ENCODE measurements at regions not wholly inside any gene's neighbourhood (a gene's known extent, or its start where the extent isn't known, plus 50 kb on each side); places are given as distances from the start of the nearest gene placed in this dataset.

DNA sequence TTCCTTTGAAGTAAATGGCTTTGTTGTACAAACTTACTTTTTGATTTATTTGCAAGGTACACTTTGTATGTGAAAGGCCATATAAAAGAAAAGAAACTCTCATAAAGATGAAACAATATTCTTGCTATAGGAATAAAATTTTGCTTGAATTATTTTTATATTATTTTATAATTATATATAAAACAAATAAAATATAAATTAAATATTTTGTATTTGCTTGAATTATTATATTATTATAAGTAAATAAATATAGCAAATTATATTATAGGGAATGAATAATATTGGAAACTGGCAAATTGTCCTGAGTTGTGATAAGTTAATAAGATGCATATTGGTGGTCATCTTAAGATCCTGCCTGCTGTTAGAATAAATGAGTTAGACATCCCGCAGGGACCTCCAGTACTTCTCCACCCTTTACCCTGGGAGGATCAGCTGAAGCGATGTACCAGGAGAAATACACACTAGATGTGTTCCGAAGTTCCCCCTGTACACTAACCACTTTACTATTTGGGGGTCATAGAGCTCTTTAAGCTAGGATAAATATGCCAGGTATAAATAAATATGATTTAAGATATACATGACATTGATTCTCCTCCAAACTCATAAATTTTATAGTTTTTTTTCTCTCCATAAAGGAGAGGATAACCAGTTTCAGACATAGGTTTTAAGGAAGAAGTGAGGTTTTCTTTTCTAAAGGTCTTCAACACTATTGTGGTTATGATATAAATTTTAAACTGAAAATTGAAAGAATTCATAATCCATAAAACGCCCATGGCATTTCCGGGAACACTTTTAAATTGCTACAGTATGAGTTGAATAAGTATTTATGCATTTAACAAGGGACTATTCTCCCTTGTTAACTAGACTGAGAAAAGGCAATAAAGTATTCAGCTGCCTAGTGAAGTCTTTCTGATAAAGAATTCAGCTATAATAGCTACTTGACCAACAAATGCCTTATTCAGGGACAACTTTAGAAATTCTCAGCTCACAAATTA, 486.3 kb upstream of the MARCKS start:
- TF ChIP-seq, protein P1, sequence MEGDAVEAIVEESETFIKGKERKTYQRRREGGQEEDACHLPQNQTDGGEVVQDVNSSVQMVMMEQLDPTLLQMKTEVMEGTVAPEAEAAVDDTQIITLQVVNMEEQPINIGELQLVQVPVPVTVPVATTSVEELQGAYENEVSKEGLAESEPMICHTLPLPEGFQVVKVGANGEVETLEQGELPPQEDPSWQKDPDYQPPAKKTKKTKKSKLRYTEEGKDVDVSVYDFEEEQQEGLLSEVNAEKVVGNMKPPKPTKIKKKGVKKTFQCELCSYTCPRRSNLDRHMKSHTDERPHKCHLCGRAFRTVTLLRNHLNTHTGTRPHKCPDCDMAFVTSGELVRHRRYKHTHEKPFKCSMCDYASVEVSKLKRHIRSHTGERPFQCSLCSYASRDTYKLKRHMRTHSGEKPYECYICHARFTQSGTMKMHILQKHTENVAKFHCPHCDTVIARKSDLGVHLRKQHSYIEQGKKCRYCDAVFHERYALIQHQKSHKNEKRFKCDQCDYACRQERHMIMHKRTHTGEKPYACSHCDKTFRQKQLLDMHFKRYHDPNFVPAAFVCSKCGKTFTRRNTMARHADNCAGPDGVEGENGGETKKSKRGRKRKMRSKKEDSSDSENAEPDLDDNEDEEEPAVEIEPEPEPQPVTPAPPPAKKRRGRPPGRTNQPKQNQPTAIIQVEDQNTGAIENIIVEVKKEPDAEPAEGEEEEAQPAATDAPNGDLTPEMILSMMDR (IDR thresholded peaks at IDR 0.05 in 2 of 3, conservative IDR thresholded peaks at IDR 0.05 in 1 of 3; ENCODE audit: borderline replicate concordance in 1 of 3, insufficient read depth in 1 of 3, low read depth in 2 of 3, low read length in 2 of 3) = no peak
- TF ChIP-seq, protein P2, sequence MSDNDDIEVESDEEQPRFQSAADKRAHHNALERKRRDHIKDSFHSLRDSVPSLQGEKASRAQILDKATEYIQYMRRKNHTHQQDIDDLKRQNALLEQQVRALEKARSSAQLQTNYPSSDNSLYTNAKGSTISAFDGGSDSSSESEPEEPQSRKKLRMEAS (IDR thresholded peaks at IDR 0.05) = no peak
- TF ChIP-seq POLR2A (IDR thresholded peaks at IDR 0.05; ENCODE audit: borderline replicate concordance, extremely low read depth, insufficient read depth, insufficient read length) (no peak), POLR2AphosphoS5 (IDR thresholded peaks at IDR 0.05; ENCODE audit: low read depth, low read length) (no peak), SP1 (IDR thresholded peaks at IDR 0.05; ENCODE audit: low read depth) (no peak), EZH2 (IDR thresholded peaks at IDR 0.05) (no peak), ZFX (IDR thresholded peaks at IDR 0.05) (no peak), CEBPB (IDR thresholded peaks at IDR 0.05; ENCODE audit: low read depth) (no peak), SIN3A (IDR thresholded peaks at IDR 0.05; ENCODE audit: low read depth) (no peak), RAD21 (IDR thresholded peaks at IDR 0.05; ENCODE audit: low read depth) (no peak), SRF (IDR thresholded peaks at IDR 0.05; ENCODE audit: low read depth) (no peak)
- TF ChIP-seq, protein P3, sequence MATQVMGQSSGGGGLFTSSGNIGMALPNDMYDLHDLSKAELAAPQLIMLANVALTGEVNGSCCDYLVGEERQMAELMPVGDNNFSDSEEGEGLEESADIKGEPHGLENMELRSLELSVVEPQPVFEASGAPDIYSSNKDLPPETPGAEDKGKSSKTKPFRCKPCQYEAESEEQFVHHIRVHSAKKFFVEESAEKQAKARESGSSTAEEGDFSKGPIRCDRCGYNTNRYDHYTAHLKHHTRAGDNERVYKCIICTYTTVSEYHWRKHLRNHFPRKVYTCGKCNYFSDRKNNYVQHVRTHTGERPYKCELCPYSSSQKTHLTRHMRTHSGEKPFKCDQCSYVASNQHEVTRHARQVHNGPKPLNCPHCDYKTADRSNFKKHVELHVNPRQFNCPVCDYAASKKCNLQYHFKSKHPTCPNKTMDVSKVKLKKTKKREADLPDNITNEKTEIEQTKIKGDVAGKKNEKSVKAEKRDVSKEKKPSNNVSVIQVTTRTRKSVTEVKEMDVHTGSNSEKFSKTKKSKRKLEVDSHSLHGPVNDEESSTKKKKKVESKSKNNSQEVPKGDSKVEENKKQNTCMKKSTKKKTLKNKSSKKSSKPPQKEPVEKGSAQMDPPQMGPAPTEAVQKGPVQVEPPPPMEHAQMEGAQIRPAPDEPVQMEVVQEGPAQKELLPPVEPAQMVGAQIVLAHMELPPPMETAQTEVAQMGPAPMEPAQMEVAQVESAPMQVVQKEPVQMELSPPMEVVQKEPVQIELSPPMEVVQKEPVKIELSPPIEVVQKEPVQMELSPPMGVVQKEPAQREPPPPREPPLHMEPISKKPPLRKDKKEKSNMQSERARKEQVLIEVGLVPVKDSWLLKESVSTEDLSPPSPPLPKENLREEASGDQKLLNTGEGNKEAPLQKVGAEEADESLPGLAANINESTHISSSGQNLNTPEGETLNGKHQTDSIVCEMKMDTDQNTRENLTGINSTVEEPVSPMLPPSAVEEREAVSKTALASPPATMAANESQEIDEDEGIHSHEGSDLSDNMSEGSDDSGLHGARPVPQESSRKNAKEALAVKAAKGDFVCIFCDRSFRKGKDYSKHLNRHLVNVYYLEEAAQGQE (IDR thresholded peaks at IDR 0.05; ENCODE audit: low read depth) = no peak
- TF ChIP-seq, protein P4, sequence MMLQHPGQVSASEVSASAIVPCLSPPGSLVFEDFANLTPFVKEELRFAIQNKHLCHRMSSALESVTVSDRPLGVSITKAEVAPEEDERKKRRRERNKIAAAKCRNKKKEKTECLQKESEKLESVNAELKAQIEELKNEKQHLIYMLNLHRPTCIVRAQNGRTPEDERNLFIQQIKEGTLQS (IDR thresholded peaks at IDR 0.05) = no peak
